Activated B cell treated with CpG ODN at 0.5 μM for 24 hours (primary cell): ENCODE measurements at regions not wholly inside any gene's neighbourhood (a gene's known extent, or its start where the extent isn't known, plus 50 kb on each side); places are given as distances from the start of the nearest gene placed in this dataset.
"Not testable (repeated sequence)": the region's sequence is repeated elsewhere in the genome, so short reads cannot be mapped to it uniquely, and the experiment has no call there.

ENCODE experiments used
- ATAC-seq: fragments of 200-7000 bp; cut with Tn5 transposase; one replicate; pipeline ENCODE4 v1.10.0; 2021; ENCODE audit warnings: low read depth, mild to moderate bottlenecking, moderate library complexity
- CTCF ChIA-PET: fragments of 350-600 bp; sonication (Branson Sonifier 250); formaldehyde crosslinking; loops from one replicate; lab custom pipeline; 2021; ENCODE audit warnings: antibody characterized with exemption; lab: Charles Lee
- POLR2A ChIA-PET: fragments of 350-600 bp; sonication (Branson Sonifier 250); formaldehyde crosslinking; loops from one replicate; lab custom pipeline; 2021; ENCODE audit warnings: antibody characterized with exemption; lab: Charles Lee
- DNase-seq: peaks from one replicate; pipeline ENCODE4 v3.0.0; 2022
- H3K27ac Mint-ChIP-seq: one replicate; pipeline ENCODE4 v1.8.0; 2020; ENCODE audit warnings: mixed read lengths
- H3K27me3 Mint-ChIP-seq: one replicate; pipeline ENCODE4 v1.8.0; 2021; ENCODE audit warnings: mixed read lengths
- H3K36me3 Mint-ChIP-seq: one replicate; pipeline ENCODE4 v1.8.0; 2021; ENCODE audit warnings: low read depth, mixed read lengths
- H3K4me1 Mint-ChIP-seq: one replicate; pipeline ENCODE4 v1.8.0; 2021; ENCODE audit warnings: mixed read lengths
- H3K4me3 Mint-ChIP-seq: one replicate; pipeline ENCODE4 v1.8.0; 2020; ENCODE audit warnings: mild to moderate bottlenecking, mixed read lengths
- H3K9me3 Mint-ChIP-seq: one replicate; pipeline ENCODE4 v1.8.0; 2020; ENCODE audit warnings: mixed read lengths
- intact Hi-C: fragments of 100-400 bp; cut with micrococcal nuclease; formaldehyde crosslinking; loops from one replicate; pipeline ENCODE4 v1.15.1; 2024
- TF ChIP-seq, protein P1 (sequence below): fragments of 200-600 bp; IDR thresholded peaks from one replicate; pipeline ENCODE4 v1.8.0; 2022; ENCODE audit warnings: antibody characterized with exemption, mild to moderate bottlenecking

DNA sequence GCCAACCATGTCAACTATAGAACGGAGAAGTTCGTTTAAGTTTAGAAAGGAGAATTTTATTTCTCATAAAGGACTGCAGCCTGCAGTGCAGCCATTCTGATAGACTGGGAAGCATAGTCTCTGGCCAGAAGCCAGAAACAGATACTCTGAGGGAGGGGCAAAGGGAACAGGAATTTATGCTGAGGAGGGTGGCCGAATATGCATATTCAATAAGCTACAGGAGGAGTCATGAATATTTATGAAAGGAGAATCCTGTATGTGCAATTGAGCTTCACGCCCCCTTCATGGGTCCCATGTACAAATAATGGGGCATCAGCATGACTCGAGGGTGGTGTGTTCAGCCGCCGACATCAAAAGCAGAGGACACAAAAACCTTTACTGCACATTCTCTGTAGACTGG, 199.9 kb downstream of the CWF19L2 start:
- TF ChIP-seq, protein P1, sequence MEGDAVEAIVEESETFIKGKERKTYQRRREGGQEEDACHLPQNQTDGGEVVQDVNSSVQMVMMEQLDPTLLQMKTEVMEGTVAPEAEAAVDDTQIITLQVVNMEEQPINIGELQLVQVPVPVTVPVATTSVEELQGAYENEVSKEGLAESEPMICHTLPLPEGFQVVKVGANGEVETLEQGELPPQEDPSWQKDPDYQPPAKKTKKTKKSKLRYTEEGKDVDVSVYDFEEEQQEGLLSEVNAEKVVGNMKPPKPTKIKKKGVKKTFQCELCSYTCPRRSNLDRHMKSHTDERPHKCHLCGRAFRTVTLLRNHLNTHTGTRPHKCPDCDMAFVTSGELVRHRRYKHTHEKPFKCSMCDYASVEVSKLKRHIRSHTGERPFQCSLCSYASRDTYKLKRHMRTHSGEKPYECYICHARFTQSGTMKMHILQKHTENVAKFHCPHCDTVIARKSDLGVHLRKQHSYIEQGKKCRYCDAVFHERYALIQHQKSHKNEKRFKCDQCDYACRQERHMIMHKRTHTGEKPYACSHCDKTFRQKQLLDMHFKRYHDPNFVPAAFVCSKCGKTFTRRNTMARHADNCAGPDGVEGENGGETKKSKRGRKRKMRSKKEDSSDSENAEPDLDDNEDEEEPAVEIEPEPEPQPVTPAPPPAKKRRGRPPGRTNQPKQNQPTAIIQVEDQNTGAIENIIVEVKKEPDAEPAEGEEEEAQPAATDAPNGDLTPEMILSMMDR: no peak
- Mint-ChIP-seq H3K4me3 (no peak overlapping the region), H3K9me3 (peaks cover 3% of the 10 kb centered on the region), H3K4me1 (peaks cover 3% of the 10 kb centered on the region), H3K27me3 (peaks cover 4% of the 10 kb centered on the region), H3K27ac (no peak overlapping the region), H3K36me3 (no peaks in the 10 kb centered on the region)
- ChIA-PET POLR2A (no interaction called here), CTCF (no interaction called here)
- intact Hi-C loops: no loop called here
- no peak for DNase-seq
- ATAC-seq: no peak

GRCh38 chr11:107253661-107254060, 204.0 kb downstream of the CWF19L2 start:
- DNase-seq, H3K27me3 Mint-ChIP-seq, ATAC-seq, H3K27ac Mint-ChIP-seq, intact Hi-C loops, H3K9me3 Mint-ChIP-seq, H3K4me3 Mint-ChIP-seq, H3K4me1 Mint-ChIP-seq, H3K36me3 Mint-ChIP-seq, CTCF ChIA-PET, POLR2A ChIA-PET: not testable (repeated sequence)

DNA sequence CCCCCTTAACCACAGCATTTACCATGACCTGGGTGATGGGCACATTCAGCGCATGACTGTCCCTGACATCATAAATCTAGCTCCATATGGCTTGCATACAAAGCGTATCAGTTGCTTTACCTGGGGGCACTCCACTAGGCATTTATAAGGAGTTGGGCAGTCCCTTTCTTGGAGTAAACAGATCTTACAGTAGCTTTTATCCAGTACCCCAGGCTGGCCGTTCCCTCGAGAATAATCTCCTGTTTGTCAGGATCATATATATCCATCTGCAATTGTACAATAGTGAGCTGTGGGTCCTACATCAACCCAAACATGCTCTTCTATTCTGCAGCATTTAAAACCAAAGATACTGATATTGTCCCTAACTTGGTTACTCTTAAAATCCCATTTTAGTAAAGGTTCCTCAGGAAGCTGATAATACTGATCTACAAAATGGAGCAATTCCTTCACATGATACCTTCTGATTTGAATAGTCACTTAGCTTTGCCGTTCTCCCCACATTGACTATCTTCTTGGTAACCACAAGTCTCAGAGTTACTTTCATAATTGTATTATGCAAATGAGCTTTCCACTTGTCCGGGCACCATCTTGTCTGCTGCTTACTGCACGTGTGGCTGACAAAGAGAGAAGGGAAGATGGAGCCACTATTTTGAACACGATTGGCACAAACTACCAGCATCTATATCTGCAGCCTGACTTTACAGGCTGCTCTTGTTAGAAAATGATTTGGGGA, 205.0 kb downstream of the CWF19L2 start:
- intact Hi-C loops: no loop called here
- CTCF ChIA-PET: no interaction called here
- no peak overlapping the region for H3K4me3 Mint-ChIP-seq
- no peak overlapping the region for H3K27ac Mint-ChIP-seq
- H3K27me3 Mint-ChIP-seq: peaks cover 4% of the 10 kb centered on the region
- peaks cover 5% of the 10 kb centered on the region for H3K4me1 Mint-ChIP-seq
- DNase-seq: no peak
- no peaks in the 10 kb centered on the region for H3K36me3 Mint-ChIP-seq
- TF ChIP-seq, protein P1: no peak
- POLR2A ChIA-PET: no interaction called here
- H3K9me3 Mint-ChIP-seq: peaks cover 3% of the 10 kb centered on the region
- ATAC-seq: no peak

DNA sequence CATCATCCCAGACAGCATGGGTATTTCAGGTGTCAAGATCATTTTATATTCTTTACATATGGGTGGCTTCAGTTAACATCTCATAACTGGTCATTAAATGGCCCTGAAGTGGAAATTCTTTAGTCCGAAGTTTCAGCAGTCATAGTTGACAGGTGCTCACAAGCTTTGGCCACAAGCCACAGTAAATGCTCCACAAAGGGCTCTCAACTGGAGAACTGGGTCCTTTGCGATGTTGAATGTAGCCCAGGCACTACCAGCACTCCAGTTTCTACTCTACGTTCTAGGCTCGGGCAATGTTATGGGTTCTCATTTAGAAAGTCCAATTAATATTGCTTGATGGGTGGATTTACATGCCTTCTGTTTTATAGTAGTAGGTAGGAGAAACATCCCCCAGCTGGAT, 206.3 kb downstream of the CWF19L2 start:
- POLR2A ChIA-PET: no interaction called here
- no peak for DNase-seq
- no peak overlapping the region for H3K4me3 Mint-ChIP-seq

DNA sequence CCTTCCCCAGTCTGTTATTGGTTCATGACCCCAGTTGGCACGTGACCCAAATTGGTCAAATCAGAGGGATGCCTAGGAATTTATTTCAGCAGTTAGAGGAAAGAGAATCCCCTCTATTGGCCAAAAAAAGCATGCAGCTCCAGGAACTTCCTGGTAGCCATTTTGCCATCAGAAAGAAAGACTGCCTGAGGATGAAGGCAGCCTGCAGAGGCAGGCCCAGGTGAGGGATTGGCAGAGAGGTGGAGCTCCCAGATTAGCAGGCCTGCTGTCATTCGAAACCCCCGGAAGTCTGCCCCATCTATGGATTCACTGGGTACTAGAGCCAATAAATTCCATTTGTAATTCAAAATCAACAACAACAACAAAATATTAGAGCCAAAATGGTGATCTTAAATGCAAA, 207.6 kb downstream of the CWF19L2 start:
- DNase-seq (no peak), ATAC-seq (no peak)
- Mint-ChIP-seq H3K27ac (no peak overlapping the region), H3K27me3 (peaks cover 4% of the 10 kb centered on the region), H3K4me1 (peaks cover 5% of the 10 kb centered on the region), H3K36me3 (no peaks in the 10 kb centered on the region), H3K4me3 (no peak overlapping the region), H3K9me3 (no peaks in the 10 kb centered on the region)
- POLR2A ChIA-PET: no interaction called here
- intact Hi-C loops: no loop called here
- TF ChIP-seq, protein P1: no peak
- CTCF ChIA-PET: no interaction called here

More for the DNA sequence above, 206.3 kb downstream of the CWF19L2 start:
- Mint-ChIP-seq H3K9me3 (no peaks in the 10 kb centered on the region), H3K36me3 (no peaks in the 10 kb centered on the region), H3K4me1 (peaks cover 5% of the 10 kb centered on the region), H3K27ac (no peak overlapping the region), H3K27me3 (peaks cover 4% of the 10 kb centered on the region)
- TF ChIP-seq, protein P1: no peak
- CTCF ChIA-PET: no interaction called here
- intact Hi-C loops: no loop called here
- ATAC-seq: no peak

DNA sequence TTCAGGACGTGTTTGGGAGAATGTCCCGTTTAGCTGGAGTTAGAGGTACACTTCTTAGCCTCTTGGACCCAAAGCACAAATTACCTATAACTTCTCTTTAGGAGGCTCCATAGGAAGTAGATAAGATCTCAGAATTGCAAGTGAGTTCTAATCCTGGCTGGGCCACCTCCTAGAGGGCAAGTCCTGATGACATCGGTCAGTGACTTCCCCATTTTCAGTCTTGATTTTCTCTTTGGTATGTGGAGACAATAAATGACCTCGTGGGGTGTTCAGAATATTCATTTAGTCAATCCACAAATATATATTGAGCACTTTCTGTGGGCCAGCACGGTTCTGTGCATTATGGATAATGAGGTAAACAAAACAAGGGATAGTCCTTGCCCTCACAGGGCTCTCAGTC, 208.6 kb downstream of the CWF19L2 start:
- Mint-ChIP-seq H3K27ac (no peak overlapping the region), H3K9me3 (no peaks in the 10 kb centered on the region), H3K4me3 (no peak overlapping the region), H3K36me3 (no peaks in the 10 kb centered on the region), H3K4me1 (peaks cover 5% of the 10 kb centered on the region), H3K27me3 (no peaks in the 10 kb centered on the region)
- no peak for DNase-seq
- no peak for ATAC-seq
- POLR2A ChIA-PET: no interaction called here
- CTCF ChIA-PET: no interaction called here
- TF ChIP-seq, protein P1: no peak
- intact Hi-C loops: no loop called here
